MM.1S (cell line): ENCODE measurements at regions not wholly inside any gene's neighbourhood (a gene's known extent, or its start where the extent isn't known, plus 50 kb on each side); places are given as distances from the start of the nearest gene placed in this dataset.

Experiments
- DNase-seq: peaks from one replicate; pipeline ENCODE4 v3.0.0-alpha.2; 2015
- H2AFZ ChIP-seq: fragments of 300-600 bp; sonication (generic); 2 replicates; pipeline ENCODE4 v1.6.0; 2016; ENCODE audit warnings: antibody characterized with exemption, low read length
- H3F3A ChIP-seq: fragments of 300-600 bp; sonication (generic); 2 replicates; pipeline ENCODE4 v1.6.1; 2016; ENCODE audit warnings: mild to moderate bottlenecking, antibody characterized with exemption, low read length, moderate library complexity, mixed read lengths; ENCODE audit not compliant: insufficient read depth
- H3K27ac ChIP-seq: fragments of 300-600 bp; sonication (generic); 2 replicates; pipeline ENCODE4 v1.5.1; 2016; ENCODE audit warnings: mild to moderate bottlenecking, low read length
- H3K27me3 ChIP-seq: fragments of 300-600 bp; sonication (generic); replicated peaks from 2 replicates; pipeline ENCODE4 v1.6.0; 2016; ENCODE audit warnings: low read length; ENCODE audit not compliant: insufficient read depth
- H3K36me3 ChIP-seq: fragments of 300-600 bp; sonication (generic); replicated peaks from 2 replicates; pipeline ENCODE4 v1.6.1; 2016; ENCODE audit warnings: mild to moderate bottlenecking, low read length, mixed read lengths; ENCODE audit not compliant: insufficient read depth
- H3K4me1 ChIP-seq: fragments of 300-600 bp; sonication (generic); 2 replicates; pipeline ENCODE4 v1.6.1; 2016; ENCODE audit warnings: low read length, mixed read lengths
- H3K4me2 ChIP-seq: fragments of 300-600 bp; sonication (generic); 2 replicates; pipeline ENCODE4 v1.6.0; 2016; ENCODE audit warnings: low read depth, low read length
- H3K4me3 ChIP-seq: fragments of 300-600 bp; sonication (generic); 2 replicates; pipeline ENCODE4 v1.5.1; 2016; ENCODE audit warnings: low read length, mixed read lengths
- H3K79me2 ChIP-seq: fragments of 300-600 bp; sonication (generic); 2 replicates; pipeline ENCODE4 v1.6.1; 2016; ENCODE audit warnings: mixed run types, low read length, mixed read lengths
- H3K9ac ChIP-seq: fragments of 300-600 bp; sonication (generic); 2 replicates; pipeline ENCODE4 v1.6.1; 2016; ENCODE audit warnings: low read length, mixed read lengths
- H3K9me2 ChIP-seq: fragments of 300-600 bp; sonication (generic); replicated peaks from 2 replicates; pipeline ENCODE4 v1.6.1; 2016; ENCODE audit warnings: mild to moderate bottlenecking, low read length, mixed read lengths; ENCODE audit not compliant: insufficient read depth
- H3K9me3 ChIP-seq: fragments of 300-600 bp; sonication (generic); replicated peaks from 2 replicates; pipeline ENCODE4 v1.6.1; 2016; ENCODE audit warnings: mild to moderate bottlenecking, low read length, mixed read lengths; ENCODE audit not compliant: insufficient read depth
- H4K20me1 ChIP-seq: fragments of 300-600 bp; sonication (generic); 2 replicates; pipeline ENCODE4 v1.6.1; 2016; ENCODE audit warnings: mild to moderate bottlenecking, low read length, moderate library complexity, mixed read lengths; ENCODE audit not compliant: insufficient read depth
- EZH2 ChIP-seq: fragments of 300-600 bp; sonication (generic); optimal IDR thresholded peaks from 2 replicates; pipeline ENCODE3; 2017; ENCODE audit warnings: low read depth, mild to moderate bottlenecking, antibody characterized with exemption, low read length, mixed read lengths
- EZH2phosphoT487 ChIP-seq: fragments of 300-600 bp; sonication (generic); IDR thresholded peaks from 2 replicates; pipeline ENCODE4 v1.6.1; 2018; ENCODE audit warnings: antibody characterized with exemption, low read length
- TF ChIP-seq, protein P1 (sequence below): fragments of 300-600 bp; sonication (generic); IDR thresholded peaks from 2 replicates; pipeline ENCODE4 v1.5.1; 2016; ENCODE audit warnings: antibody characterized with exemption, low read length, mixed read lengths

DNA sequence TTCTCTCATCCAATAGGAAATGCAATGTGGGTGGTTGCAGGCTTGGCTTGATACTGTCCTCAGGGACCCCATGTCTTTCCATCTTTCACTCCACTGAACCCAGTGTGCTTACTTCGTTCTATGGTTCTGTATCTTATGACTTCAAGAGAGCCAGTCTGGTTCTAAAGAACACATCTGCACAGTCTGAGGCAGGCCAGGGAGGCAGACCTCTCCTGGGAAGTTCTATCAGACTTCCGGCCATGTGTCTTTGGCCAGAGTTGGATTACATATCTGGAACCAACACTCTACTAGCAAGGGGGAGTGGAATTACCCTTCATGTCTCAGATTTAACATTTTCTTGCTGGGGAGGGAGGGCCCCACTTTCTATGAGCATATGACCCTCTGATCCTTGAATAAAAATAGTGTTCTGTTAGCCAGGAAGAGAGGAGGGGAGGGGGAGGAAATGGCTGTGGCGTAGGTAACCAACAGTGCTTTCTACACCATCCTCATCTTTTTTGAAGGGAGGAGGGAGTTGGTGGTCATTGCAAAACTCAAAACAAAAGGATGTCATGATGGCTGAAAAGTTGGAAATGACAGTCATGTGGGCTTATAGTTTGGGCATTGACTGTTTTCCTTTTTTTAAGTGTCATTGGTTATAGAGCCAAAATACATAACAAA is 370.2 kb downstream of the GATA3 start:
- H3K9me3 ChIP-seq, result no peaks in the 10 kb centered on the region
- H3K4me2 ChIP-seq, result no peak overlapping the region
- no peaks in the 10 kb centered on the region for H3F3A ChIP-seq
- H3K36me3 ChIP-seq, result no peaks in the 10 kb centered on the region
- H3K4me3 ChIP-seq, result no peak overlapping the region
- no peaks in the 10 kb centered on the region for H4K20me1 ChIP-seq
- H3K79me2 ChIP-seq, result no peaks in the 10 kb centered on the region
- DNase-seq, result no peak
- H3K27me3 ChIP-seq, result no peaks in the 10 kb centered on the region
- no peaks in the 10 kb centered on the region for H3K4me1 ChIP-seq
- H3K9ac ChIP-seq, result no peak overlapping the region
- H3K9me2 ChIP-seq, result no peaks in the 10 kb centered on the region
- no peak overlapping the region for H3K27ac ChIP-seq
- TF ChIP-seq EZH2phosphoT487 (no peak), EZH2 (no peak)
- TF ChIP-seq, protein P1, sequence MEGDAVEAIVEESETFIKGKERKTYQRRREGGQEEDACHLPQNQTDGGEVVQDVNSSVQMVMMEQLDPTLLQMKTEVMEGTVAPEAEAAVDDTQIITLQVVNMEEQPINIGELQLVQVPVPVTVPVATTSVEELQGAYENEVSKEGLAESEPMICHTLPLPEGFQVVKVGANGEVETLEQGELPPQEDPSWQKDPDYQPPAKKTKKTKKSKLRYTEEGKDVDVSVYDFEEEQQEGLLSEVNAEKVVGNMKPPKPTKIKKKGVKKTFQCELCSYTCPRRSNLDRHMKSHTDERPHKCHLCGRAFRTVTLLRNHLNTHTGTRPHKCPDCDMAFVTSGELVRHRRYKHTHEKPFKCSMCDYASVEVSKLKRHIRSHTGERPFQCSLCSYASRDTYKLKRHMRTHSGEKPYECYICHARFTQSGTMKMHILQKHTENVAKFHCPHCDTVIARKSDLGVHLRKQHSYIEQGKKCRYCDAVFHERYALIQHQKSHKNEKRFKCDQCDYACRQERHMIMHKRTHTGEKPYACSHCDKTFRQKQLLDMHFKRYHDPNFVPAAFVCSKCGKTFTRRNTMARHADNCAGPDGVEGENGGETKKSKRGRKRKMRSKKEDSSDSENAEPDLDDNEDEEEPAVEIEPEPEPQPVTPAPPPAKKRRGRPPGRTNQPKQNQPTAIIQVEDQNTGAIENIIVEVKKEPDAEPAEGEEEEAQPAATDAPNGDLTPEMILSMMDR, result no peak
- no peak overlapping the region for H2AFZ ChIP-seq

- no peaks in the 10 kb centered on the region for H4K20me1 ChIP-seq
- H3F3A ChIP-seq, result no peaks in the 10 kb centered on the region
- no peaks in the 10 kb centered on the region for H3K27me3 ChIP-seq
- no peak for DNase-seq
- H3K79me2 ChIP-seq, result no peaks in the 10 kb centered on the region
- no peaks in the 10 kb centered on the region for H3K9me3 ChIP-seq
- no peak overlapping the region for H2AFZ ChIP-seq
- H3K36me3 ChIP-seq, result no peaks in the 10 kb centered on the region
- TF ChIP-seq EZH2, result no peak
- TF ChIP-seq, protein P1, result no peak
- no peak for TF ChIP-seq EZH2phosphoT487
- no peak overlapping the region for H3K4me2 ChIP-seq
- no peak overlapping the region for H3K27ac ChIP-seq
- H3K4me1 ChIP-seq, result no peaks in the 10 kb centered on the region
- no peak overlapping the region for H3K4me3 ChIP-seq
- H3K9ac ChIP-seq, result no peak overlapping the region
- no peaks in the 10 kb centered on the region for H3K9me2 ChIP-seq
Measured at GRCh38 chr10:8428654-8429053, 374.2 kb downstream of the GATA3 start.

- no peak overlapping the region for H2AFZ ChIP-seq
- no peak for DNase-seq
- H3K79me2 ChIP-seq, result no peaks in the 10 kb centered on the region
- no peaks in the 10 kb centered on the region for H3K36me3 ChIP-seq
- no peak for TF ChIP-seq EZH2phosphoT487
- TF ChIP-seq EZH2, result no peak
- TF ChIP-seq, protein P1, result no peak
- no peaks in the 10 kb centered on the region for H3K9me2 ChIP-seq
- H3K4me3 ChIP-seq, result no peak overlapping the region
- H3F3A ChIP-seq, result no peaks in the 10 kb centered on the region
- H4K20me1 ChIP-seq, result no peaks in the 10 kb centered on the region
- no peak overlapping the region for H3K9ac ChIP-seq
- H3K27ac ChIP-seq, result no peak overlapping the region
- H3K9me3 ChIP-seq, result no peaks in the 10 kb centered on the region
- no peaks in the 10 kb centered on the region for H3K4me1 ChIP-seq
- H3K4me2 ChIP-seq, result no peak overlapping the region
- H3K27me3 ChIP-seq, result no peaks in the 10 kb centered on the region
Measured at GRCh38 chr10:8430321-8430720, 375.8 kb downstream of the GATA3 start.
